ENCODE measurements at regions not wholly inside any gene's neighbourhood (a gene's known extent, or its start where the extent isn't known, plus 50 kb on each side); places are given as distances from the start of the nearest gene placed in this dataset.

DNA sequence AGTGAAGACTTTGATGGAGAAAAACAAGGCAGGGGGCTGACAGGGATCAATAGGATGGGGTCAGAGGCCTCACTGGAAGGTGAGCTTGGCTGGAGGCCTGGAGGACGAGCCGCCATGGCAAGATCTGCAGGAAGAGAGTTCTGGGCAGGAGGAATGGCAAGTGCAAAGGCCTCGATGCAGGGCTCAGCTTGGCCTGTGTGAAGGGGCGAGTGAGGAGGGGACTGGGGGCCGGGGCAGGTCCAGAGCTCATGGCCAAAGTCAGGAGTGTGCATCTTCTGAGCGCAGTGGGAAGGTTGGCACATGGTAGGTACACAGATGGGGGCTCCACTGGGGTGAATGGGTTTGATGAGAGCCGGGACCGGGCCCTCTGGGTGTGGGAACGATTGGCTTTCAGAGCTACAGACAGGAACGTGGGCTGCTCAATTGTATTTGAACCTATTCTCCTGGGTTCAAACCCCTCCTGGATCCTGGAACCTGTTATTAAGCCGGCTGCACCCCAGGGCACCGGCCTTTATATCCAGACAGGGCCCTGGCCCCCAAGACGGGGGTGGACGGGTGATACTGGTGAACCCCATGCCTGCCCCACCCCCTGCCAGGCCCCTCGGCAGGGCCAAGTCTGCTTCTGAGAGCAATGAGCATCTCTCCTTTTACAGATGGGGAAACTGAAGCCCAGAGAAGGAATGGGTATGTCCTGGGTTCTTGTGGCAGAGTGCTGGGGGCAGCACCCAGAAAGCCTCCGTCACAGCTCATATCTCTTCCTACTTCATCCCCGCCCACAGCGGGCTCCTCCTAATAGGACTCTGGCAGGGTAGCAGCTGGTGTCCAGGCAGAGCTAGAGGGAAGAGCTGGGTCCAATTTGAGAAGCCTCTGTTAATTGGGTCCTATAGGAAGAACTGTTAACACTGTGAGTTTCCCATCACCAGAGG, 106.1 kb downstream of the CEBPB start:
- TF ChIP-seq, protein P1, sequence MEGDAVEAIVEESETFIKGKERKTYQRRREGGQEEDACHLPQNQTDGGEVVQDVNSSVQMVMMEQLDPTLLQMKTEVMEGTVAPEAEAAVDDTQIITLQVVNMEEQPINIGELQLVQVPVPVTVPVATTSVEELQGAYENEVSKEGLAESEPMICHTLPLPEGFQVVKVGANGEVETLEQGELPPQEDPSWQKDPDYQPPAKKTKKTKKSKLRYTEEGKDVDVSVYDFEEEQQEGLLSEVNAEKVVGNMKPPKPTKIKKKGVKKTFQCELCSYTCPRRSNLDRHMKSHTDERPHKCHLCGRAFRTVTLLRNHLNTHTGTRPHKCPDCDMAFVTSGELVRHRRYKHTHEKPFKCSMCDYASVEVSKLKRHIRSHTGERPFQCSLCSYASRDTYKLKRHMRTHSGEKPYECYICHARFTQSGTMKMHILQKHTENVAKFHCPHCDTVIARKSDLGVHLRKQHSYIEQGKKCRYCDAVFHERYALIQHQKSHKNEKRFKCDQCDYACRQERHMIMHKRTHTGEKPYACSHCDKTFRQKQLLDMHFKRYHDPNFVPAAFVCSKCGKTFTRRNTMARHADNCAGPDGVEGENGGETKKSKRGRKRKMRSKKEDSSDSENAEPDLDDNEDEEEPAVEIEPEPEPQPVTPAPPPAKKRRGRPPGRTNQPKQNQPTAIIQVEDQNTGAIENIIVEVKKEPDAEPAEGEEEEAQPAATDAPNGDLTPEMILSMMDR (IDR thresholded peaks at IDR 0.05; ENCODE audit: low read depth, low read length): no peak
- no peak for TF ChIP-seq POLR2A (IDR thresholded peaks at IDR 0.05; ENCODE audit: extremely low read depth, insufficient read length)

Data from NB4 (cell line).